K562 (cell line): ENCODE measurements at regions not wholly inside any gene's neighbourhood (a gene's known extent, or its start where the extent isn't known, plus 50 kb on each side); places are given as distances from the start of the nearest gene placed in this dataset.

Experiments
- ATAC-seq: fragments of 200-7000 bp; cut with Tn5 transposase; 3 replicates; pipeline ENCODE4 v1.9.1; 2020; ENCODE audit warnings: moderate library complexity
- BruUV-seq: library from RNA; stranded (reverse); fragments of 400-500 nt; replicated peaks from 2 replicates; lab custom pipeline; 2021; lab: Mats Ljungman, UMichigan
- CTCF ChIA-PET: fragments of 300-600 bp; formaldehyde crosslinking; extraction: SDS; loops from one replicate; lab custom pipeline; 2021; ENCODE audit warnings: low intra/inter-chr PET ratio; lab: Yijun Ruan, JAX
- POLR2A ChIA-PET: fragments of 300-600, 350-650 bp; sonication (Branson Sonifier 250); formaldehyde crosslinking; extraction: SDS; loops from one replicate; lab custom pipeline; 2021; ENCODE audit warnings: antibody characterized with exemption, inconsistent platforms; lab: Yijun Ruan, JAX
- DNase-seq, 4 experiments: peaks; one replicate each; pipeline versions ENCODE4 v3.0.0 to v3.0.0-alpha.2; 2011 to 2018; ENCODE audit warnings: low spot score in 3 of 4, mixed read lengths in 3 of 4; ENCODE audit errors: extremely low read depth in 1 of 4
- FAIRE-seq: peaks from 2 replicates; lab custom pipeline; 2011; peaks lifted over from hg19 to GRCh38; lab: Jason Lieb, UNC
- H2AFZ ChIP-seq: 2 replicates; pipeline ENCODE4 v1.6.0; 2011; ENCODE audit warnings: low read depth, low read length, control low read depth, inconsistent platforms
- H3K27ac ChIP-seq: fragments of 200-600 bp; 3 replicates; pipeline ENCODE4 v1.8.0; 2011; ENCODE audit warnings: low read depth, mild to moderate bottlenecking, control low read depth, inconsistent platforms, low read length, moderate library complexity, mixed read lengths; ENCODE audit errors: extremely low read depth
- H3K27me3 ChIP-seq, 2 experiments: fragments of 300-600 bp in 1 of 2; 2 replicates in 1 of 2; 3 replicates in 1 of 2; pipeline versions ENCODE4 v1.6.0 to v1.8.0; 2011; ENCODE audit warnings: inconsistent platforms in 2 of 2, low read length in 2 of 2, mild to moderate bottlenecking in 1 of 2, mixed read lengths in 1 of 2, moderate library complexity in 1 of 2; ENCODE audit not compliant: control insufficient read depth in 2 of 2, insufficient read depth in 2 of 2
- H3K36me3 ChIP-seq: fragments of 300-600 bp; 3 replicates; pipeline ENCODE4 v1.8.0; 2011; ENCODE audit warnings: mild to moderate bottlenecking, low read length, inconsistent platforms; ENCODE audit not compliant: control insufficient read depth, insufficient read depth
- H3K4me1 ChIP-seq, 2 experiments: fragments of 200-600 bp in 1 of 2; replicated peaks in 1 of 2; 2 replicates in 1 of 2; 3 replicates in 1 of 2; pipeline versions ENCODE4 v1.5.1 to v1.8.0; 2011; ENCODE audit warnings: inconsistent platforms in 2 of 2, low read length in 2 of 2, mild to moderate bottlenecking in 1 of 2, mixed read lengths in 1 of 2, moderate library complexity in 1 of 2; ENCODE audit not compliant: control insufficient read depth in 2 of 2, insufficient read depth in 2 of 2
- H3K4me2 ChIP-seq: 2 replicates; pipeline ENCODE4 v1.6.1; 2011; ENCODE audit warnings: low read length, control low read depth, inconsistent platforms, mixed read lengths; ENCODE audit not compliant: insufficient read depth
- H3K4me3 ChIP-seq: fragments of 200-600 bp; sonication (generic), shearing (Covaris generic); 2 replicates; pipeline ENCODE4 v1.5.1; 2016; ENCODE audit warnings: control low read depth, inconsistent platforms
- H3K79me2 ChIP-seq: fragments of 200-600 bp; 3 replicates; pipeline ENCODE4 v1.8.0; 2011; ENCODE audit warnings: low read length, inconsistent platforms; ENCODE audit not compliant: control insufficient read depth, insufficient read depth
- H3K9ac ChIP-seq, 2 experiments: 2 replicates each; pipeline versions ENCODE4 v1.6.0 to v1.6.1; 2011; ENCODE audit warnings: low read depth in 2 of 2, low read length in 2 of 2, control low read depth in 1 of 2, inconsistent platforms in 1 of 2, mild to moderate bottlenecking in 1 of 2, mixed read lengths in 1 of 2; ENCODE audit not compliant: insufficient read depth in 1 of 2
- H3K9me1 ChIP-seq: one replicate; pipeline ENCODE4 v1.6.0; 2011; ENCODE audit warnings: inconsistent platforms, mild to moderate bottlenecking, low read length, moderate library complexity; ENCODE audit not compliant: control insufficient read depth, insufficient read depth
- H3K9me3 ChIP-seq: replicated peaks from 2 replicates; pipeline ENCODE4 v1.5.1; 2011; ENCODE audit warnings: low read depth, low read length, inconsistent platforms; ENCODE audit not compliant: control insufficient read depth, insufficient read depth
- H4K20me1 ChIP-seq: replicated peaks from 2 replicates; pipeline ENCODE4 v1.6.1; 2011; ENCODE audit warnings: low read length, inconsistent platforms, mixed read lengths; ENCODE audit not compliant: control insufficient read depth, insufficient read depth
- ADNP ChIP-seq: fragments of 200-800 bp; sonication (Bioruptor generic); IDR thresholded peaks from 2 replicates; pipeline ENCODE4 v1.6.1; 2016; ENCODE audit warnings: missing genetic modification characterization, missing compliant biosample characterization
- CBX8 ChIP-seq: fragments of 200-600 bp; sonication (generic); IDR thresholded peaks from 2 replicates; pipeline ENCODE4 v1.6.1; 2012; ENCODE audit warnings: borderline replicate concordance, mixed run types, low read depth, mild to moderate bottlenecking, moderate library complexity, mixed read lengths, low read length, control low read depth, inconsistent platforms; ENCODE audit not compliant: poor library complexity, severe bottlenecking; ENCODE audit errors: extremely low read depth
- EGR1 ChIP-seq: fragments of 450-650 bp; conservative IDR thresholded peaks from 2 replicates; pipeline ENCODE4 v1.6.1; 2017; ENCODE audit warnings: mild to moderate bottlenecking
- ELF1 ChIP-seq: fragments of 200-800 bp; sonication (Bioruptor generic); IDR thresholded peaks from 2 replicates; pipeline ENCODE4 v1.6.1; 2016; ENCODE audit warnings: missing genetic modification characterization, missing compliant biosample characterization
- HDAC2 ChIP-seq: fragments of 450-650 bp; IDR thresholded peaks from 2 replicates; pipeline ENCODE4 v1.6.1; 2016; ENCODE audit warnings: mild to moderate bottlenecking
- KAT8 ChIP-seq: fragments of 450-650 bp; IDR thresholded peaks from 2 replicates; pipeline ENCODE4 v1.6.1; 2016; ENCODE audit warnings: low read depth, mild to moderate bottlenecking
- NFIC ChIP-seq: fragments of 450-650 bp; IDR thresholded peaks from 2 replicates; pipeline ENCODE4 v1.6.1; 2017; ENCODE audit warnings: mild to moderate bottlenecking, inconsistent platforms
- PHF21A ChIP-seq: fragments of 450-650 bp; IDR thresholded peaks from 2 replicates; pipeline ENCODE4 v1.6.1; 2017; ENCODE audit warnings: low read depth, borderline replicate concordance
- SNAPC5 ChIP-seq: fragments of 250-450 bp; sonication (Bioruptor Pico); IDR thresholded peaks from 2 replicates; pipeline ENCODE4 v1.8.0; 2021; ENCODE audit warnings: moderate library complexity, mild to moderate bottlenecking, inconsistent platforms
- SPI1 ChIP-seq: IDR thresholded peaks from 2 replicates; pipeline ENCODE4 v1.6.1; 2011; ENCODE audit warnings: low read depth, low read length, control low read depth, borderline replicate concordance
- ZBTB43 ChIP-seq: sonication (generic); formaldehyde crosslinking; IDR thresholded peaks from 2 replicates; pipeline ENCODE4 v1.8.0; 2023; ENCODE audit warnings: mild to moderate bottlenecking, missing genetic modification reagents
- ZEB2 ChIP-seq: fragments of 450-650 bp; IDR thresholded peaks from 2 replicates; pipeline ENCODE4 v1.6.1; 2016
- ZFPM2 ChIP-seq: fragments of 250-450 bp; sonication (Bioruptor Pico); IDR thresholded peaks from 2 replicates; pipeline ENCODE4 v1.5.1; 2022; ENCODE audit warnings: mild to moderate bottlenecking
- ZKSCAN8 ChIP-seq: fragments of 200-800 bp; sonication (Bioruptor generic); IDR thresholded peaks from 2 replicates; pipeline ENCODE4 v1.6.1; 2016; ENCODE audit warnings: missing genetic modification characterization, missing compliant biosample characterization
- WGBS: fragments of 100-300 bp; shearing (Covaris generic); methylation state at CpG from one replicate; pipeline ENCODE4 v1.1.6; 2016; ENCODE audit warnings: low coverage, mixed read lengths; ENCODE audit not compliant: insufficient coverage; ENCODE audit errors: missing lambda C conversion rate; 5-methylcytosine and 5-hydroxymethylcytosine counted together
- in situ Hi-C: fragments of 300-500 bp; cut with MboI; formaldehyde crosslinking; loops from 4 replicates; pipeline ENCODE4 v1.15.0; 2018; ENCODE audit warnings: inconsistent platforms, mixed read lengths
- intact Hi-C: fragments of 100-400 bp; cut with micrococcal nuclease; formaldehyde crosslinking; loops from 2 replicates; pipeline ENCODE4 v1.14.2; 2022

- H3K4me3 ChIP-seq: no peak overlapping the region
- FAIRE-seq (peak; percentile 48), DNase-seq (no peak), ATAC-seq (no peak)
- TF ChIP-seq ELF1 (no peak), CBX8 (no peak), NFIC (peak; percentile 70), ZKSCAN8 (CRISPR knock-in tag) (no peak), ZFPM2 (CRISPR knock-in tag) (no peak)
- intact Hi-C loops (no loop called here), in situ Hi-C loops (no loop called here)
- H2AFZ ChIP-seq: no peak overlapping the region
- H3K27ac ChIP-seq: no peak overlapping the region
- H4K20me1 ChIP-seq: no peaks in the 10 kb centered on the region
- H3K9me1 ChIP-seq: no peaks in the 10 kb centered on the region
- BruUV-seq: no TSS peak
- ChIA-PET POLR2A (interaction anchor here (0.5 to 3.1 kb wide), 3 partner anchors 11 to 137 kb away, joined by 3 to 13 read pairs (median 5); no protein-coding TSS in a partner anchor), CTCF (no interaction called here)
- H3K27me3 ChIP-seq: peaks cover 16 to 37% of the 10 kb centered on the region in 2 experiments
- H3K4me2 ChIP-seq: no peak overlapping the region
- WGBS: 3% methylated on average over 3 of the region's 3 CpGs
- no peaks in the 10 kb centered on the region for H3K79me2 ChIP-seq
- H3K36me3 ChIP-seq: no peaks in the 10 kb centered on the region
- no peaks in the 10 kb centered on the region for H3K9me3 ChIP-seq
- H3K9ac ChIP-seq: no peak overlapping the region
- peaks cover 1 to 4% of the 10 kb centered on the region in 2 experiments; a peak in 3 of 5 replicates for H3K4me1 ChIP-seq
Observed at GRCh38 chr6:33915134-33915533, 111.3 kb upstream of the MLN start.

- intact Hi-C loops (no loop called here), in situ Hi-C loops (no loop called here)
- ChIA-PET POLR2A (interaction anchor here (0.5 to 3.1 kb wide), 5 partner anchors 11 to 930 kb away, joined by 3 to 13 read pairs (median 4); no protein-coding TSS in a partner anchor), CTCF (no interaction called here)
- peaks cover 6 to 9% of the 10 kb centered on the region in 2 experiments; a peak in 3 of 5 replicates for H3K4me1 ChIP-seq
- ATAC-seq (0 out of 3 replicates have a peak, but pooled peaks have one; percentile 26), DNase-seq (no peak), FAIRE-seq (no peak)
- 0 out of 4 replicates have a peak overlapping the region, but pooled peaks of 1 of the 2 experiments have one; percentile 35 for H3K9ac ChIP-seq
- H3K4me3 ChIP-seq: no peak overlapping the region
- H3K36me3 ChIP-seq: no peaks in the 10 kb centered on the region
- H3K9me1 ChIP-seq: no peaks in the 10 kb centered on the region
- TF ChIP-seq ADNP: no peak
- no peak for TF ChIP-seq ZBTB43
- TF ChIP-seq EGR1: peak; percentile 30
- 0 out of 2 replicates have a peak, but pooled peaks have one; percentile 36 for TF ChIP-seq SPI1
- no peak for TF ChIP-seq KAT8
- no peak for TF ChIP-seq ZEB2
- no peak for TF ChIP-seq SNAPC5 (CRISPR knock-in tag)
- no peak for TF ChIP-seq HDAC2
- no peak for TF ChIP-seq PHF21A
- H3K79me2 ChIP-seq: no peaks in the 10 kb centered on the region
- H3K9me3 ChIP-seq: no peaks in the 10 kb centered on the region
- H3K4me2 ChIP-seq: no peak overlapping the region
- no peak overlapping the region for H2AFZ ChIP-seq
- WGBS: 1% methylated on average over 8 of the region's 8 CpGs
- no peaks in the 10 kb centered on the region for H4K20me1 ChIP-seq
- BruUV-seq: no TSS peak
- no peak overlapping the region for H3K27ac ChIP-seq
- peaks cover 16 to 32% of the 10 kb centered on the region in 2 experiments for H3K27me3 ChIP-seq
Observed at GRCh38 chr6:33914645-33915044, 110.8 kb upstream of the MLN start.
